ENCODE measurements at regions not wholly inside any gene's neighbourhood (a gene's known extent, or its start where the extent isn't known, plus 50 kb on each side); places are given as distances from the start of the nearest gene placed in this dataset.

GRCh38 chr12:33770652-33771051, 251.6 kb upstream of the ALG10 start:
- TF ChIP-seq CTCF (conservative IDR thresholded peaks at IDR 0.05; ENCODE audit: low read depth, low read length) (no peak), EZH2phosphoT487 (IDR thresholded peaks at IDR 0.05; ENCODE audit: borderline replicate concordance, low read length) (no peak)

All from PC-3 (cell line).